Uterus (tissue), 2 donors: ENCODE measurements at regions not wholly inside any gene's neighbourhood (a gene's known extent, or its start where the extent isn't known, plus 50 kb on each side); places are given as distances from the start of the nearest gene placed in this dataset.

Experiments used
- CTCF ChIP-seq, 4 experiments: fragments of 200-600 bp in 2 of 4; fragments of 450-650 bp in 2 of 4; sonication (generic) in 2 of 4; IDR thresholded peaks; one replicate each; pipeline ENCODE4 v1.5.1; 2016 to 2019; ENCODE audit warnings: antibody characterized with exemption in 4 of 4, mild to moderate bottlenecking in 2 of 4, moderate library complexity in 1 of 4
- POLR2A ChIP-seq, 2 donors: fragments of 450-650 bp; IDR thresholded peaks; one replicate each; pipeline ENCODE4 v1.6.1; 2016; ENCODE audit warnings: antibody characterized with exemption in 2 of 2, mild to moderate bottlenecking in 1 of 2, moderate library complexity in 1 of 2

- TF ChIP-seq CTCF (IDR thresholded peaks at IDR 0.05) (no peak), POLR2A (IDR thresholded peaks at IDR 0.05) (no peak)
Observed at GRCh38 chr10:78996792-78997129, 72.0 kb upstream of the ZMIZ1 start.
